ELF-1 (cell line): ENCODE measurements at regions not wholly inside any gene's neighbourhood (a gene's known extent, or its start where the extent isn't known, plus 50 kb on each side); places are given as distances from the start of the nearest gene placed in this dataset.

ENCODE experiments used
- DNase-seq: peaks from one replicate; pipeline ENCODE4 v3.0.0-alpha.2; 2016; ENCODE audit warnings: low read depth, low spot score

GRCh38 chr11:39810358-39810757 is 1649.1 kb downstream of the LRRC4C start:
- peak; percentile 41 for DNase-seq

GRCh38 chr11:39809833-39810232 is 1649.6 kb downstream of the LRRC4C start:
- no peak for DNase-seq

GRCh38 chr11:39807904-39808303 is 1651.5 kb downstream of the LRRC4C start:
- DNase-seq: no peak

GRCh38 chr11:39806652-39807051 is 1652.8 kb downstream of the LRRC4C start:
- DNase-seq: no peak

- DNase-seq: no peak
Observed at GRCh38 chr11:39804271-39804670, 1655.2 kb downstream of the LRRC4C start.

- DNase-seq: no peak
Observed at GRCh38 chr11:39786682-39787081, 1672.8 kb downstream of the LRRC4C start.

DNA sequence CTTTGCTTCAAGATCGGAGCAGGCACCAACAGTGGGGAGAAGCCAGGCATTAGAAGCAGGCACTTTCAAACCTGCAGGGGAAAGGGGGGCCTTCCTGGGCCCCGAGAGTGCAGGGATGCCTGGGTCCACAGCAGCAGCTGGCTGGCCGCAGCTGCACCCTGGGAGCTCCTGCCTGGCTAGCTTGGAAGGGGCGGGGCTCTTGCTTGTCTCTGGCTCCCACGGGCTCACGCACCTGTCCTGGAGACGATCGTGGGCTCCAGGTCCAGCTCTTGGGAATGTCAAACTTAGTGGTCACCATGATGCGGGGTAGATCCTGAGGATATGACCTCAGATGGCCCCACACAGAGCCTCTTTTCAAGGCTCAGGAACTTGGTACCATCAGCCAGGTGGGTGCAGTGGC is 1673.2 kb downstream of the LRRC4C start:
- DNase-seq: no peak

- DNase-seq: no peak
Observed at GRCh38 chr11:39784873-39785272, 1674.6 kb downstream of the LRRC4C start.

DNA sequence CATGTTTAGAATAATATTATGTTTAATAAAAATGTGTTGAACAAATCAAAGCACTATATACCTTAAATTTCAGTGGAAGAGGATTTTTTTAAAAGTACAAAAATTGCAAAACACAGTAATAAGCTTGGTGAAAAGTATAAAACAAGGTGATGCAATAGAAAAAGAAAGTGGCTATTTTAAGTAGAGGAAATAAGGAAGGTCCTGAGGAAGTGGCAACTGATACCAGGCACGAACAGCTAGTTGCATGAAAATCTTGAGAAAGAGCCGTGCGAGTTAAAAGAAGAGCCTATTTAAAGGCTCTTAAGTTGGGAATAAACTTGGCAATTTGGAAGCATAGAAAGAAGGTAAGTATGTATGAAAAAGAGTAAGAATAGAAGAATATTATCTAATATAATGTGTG is 1679.3 kb downstream of the LRRC4C start:
- no peak for DNase-seq

DNA sequence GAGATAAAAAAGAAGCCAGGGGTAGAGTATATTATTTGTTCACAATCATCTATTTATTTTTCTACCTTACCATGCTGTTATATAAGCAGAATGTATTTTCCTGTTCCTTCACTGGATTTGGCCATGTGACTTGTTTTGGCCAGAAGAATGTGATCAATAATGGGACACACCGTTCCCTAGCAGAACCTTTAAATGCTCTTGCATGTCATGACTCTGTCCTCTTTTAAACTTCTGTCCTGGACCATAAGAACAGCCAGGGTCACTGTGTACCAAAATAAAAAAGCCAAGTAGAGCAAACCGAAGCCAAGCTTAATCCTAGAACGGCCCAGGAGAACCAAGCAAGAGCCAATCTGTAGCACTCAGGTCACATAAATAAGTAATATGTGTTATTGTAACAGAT is 1682.4 kb downstream of the LRRC4C start:
- DNase-seq: no peak

DNA sequence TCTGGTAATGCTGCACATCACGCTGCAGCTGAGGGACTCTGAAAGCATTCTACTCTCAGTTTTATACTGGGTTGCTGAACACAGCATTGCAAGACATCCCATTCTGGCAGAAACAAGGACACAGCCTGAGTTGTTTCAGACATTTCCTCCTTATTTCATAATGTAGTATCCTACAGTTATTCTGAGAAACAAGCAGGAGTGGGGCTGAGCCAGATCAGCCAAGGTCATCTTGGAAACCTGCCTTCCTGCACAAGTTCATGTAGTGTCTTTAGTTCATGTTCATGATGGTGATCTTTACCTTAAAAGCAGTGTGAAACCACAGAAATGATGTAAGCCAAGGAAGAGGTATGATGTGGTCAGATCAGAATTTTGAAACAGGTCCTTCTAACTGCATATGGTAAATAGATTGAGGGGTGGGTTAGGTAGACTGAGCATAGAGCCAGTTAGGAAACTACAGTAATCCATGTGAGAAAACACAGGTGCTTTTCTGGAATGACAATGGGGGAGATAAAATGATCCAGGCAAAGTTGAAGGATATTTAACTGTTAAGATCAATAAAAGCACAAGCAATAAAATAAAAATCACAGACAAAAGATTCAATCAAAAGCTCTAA is 1686.8 kb downstream of the LRRC4C start:
- no peak for DNase-seq

DNA sequence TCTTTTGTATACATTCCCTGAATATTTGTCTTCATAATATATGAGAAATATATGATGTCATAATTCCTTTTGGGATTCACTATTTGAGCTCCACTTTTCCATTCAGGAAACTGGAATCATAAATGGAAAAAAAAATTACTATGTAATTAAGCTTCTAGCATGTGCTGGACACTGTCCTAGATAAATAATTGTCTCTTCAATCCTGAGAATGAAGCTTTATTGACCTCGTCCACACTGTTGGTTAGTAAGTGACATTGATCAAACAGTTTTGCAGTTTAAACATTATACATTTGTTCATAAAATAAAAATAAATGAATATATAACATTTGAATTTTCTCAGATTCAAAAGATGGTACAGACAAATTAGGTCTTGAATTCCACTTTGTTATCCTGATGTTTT is 1691.2 kb downstream of the LRRC4C start:
- DNase-seq: no peak

DNA sequence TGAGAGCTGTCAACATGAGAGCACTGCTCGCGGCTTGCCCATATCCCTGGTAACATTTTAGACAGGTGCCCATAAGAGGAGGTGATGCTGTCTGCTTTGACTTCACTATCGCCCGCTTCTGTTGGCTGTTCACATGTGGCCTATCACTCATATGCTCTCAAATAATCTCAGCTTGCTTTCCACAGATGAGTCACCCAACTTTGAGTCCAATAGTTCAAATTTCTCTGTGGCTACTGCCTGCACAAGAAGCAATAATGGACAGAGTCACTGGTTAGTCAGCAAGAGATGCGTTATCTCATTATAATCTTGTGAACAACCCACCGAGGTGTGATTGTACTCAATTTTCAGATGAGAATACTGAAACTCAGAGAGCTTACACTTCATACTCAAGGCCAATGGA is 1714.1 kb downstream of the LRRC4C start:
- no peak for DNase-seq

- DNase-seq: no peak
Observed at GRCh38 chr11:39741066-39741465, 1718.4 kb downstream of the LRRC4C start.

GRCh38 chr11:39736351-39736750 is 1723.1 kb downstream of the LRRC4C start:
- DNase-seq: peak; percentile 1

- DNase-seq: no peak
Observed at GRCh38 chr11:39732001-39732400, 1727.5 kb downstream of the LRRC4C start.

DNA sequence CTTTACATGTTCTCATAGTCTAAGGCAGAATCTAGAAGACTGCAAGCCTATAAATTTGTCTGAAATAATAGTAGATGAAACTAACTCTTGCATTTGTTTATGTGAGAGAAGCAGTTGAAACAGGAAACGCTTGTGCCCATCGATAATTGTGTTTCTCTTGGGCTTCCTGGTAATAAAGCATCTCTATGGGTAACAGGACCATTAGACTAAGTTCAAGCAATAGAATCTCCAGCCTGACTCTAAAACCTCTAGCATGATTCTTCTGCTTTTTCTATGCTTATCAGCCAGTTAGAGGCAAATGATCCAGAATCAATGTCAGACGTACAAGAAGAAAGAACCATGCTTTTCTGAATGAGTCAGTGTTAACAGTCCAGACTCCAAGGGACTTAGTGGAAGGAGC is 1734.4 kb downstream of the LRRC4C start:
- no peak for DNase-seq

- no peak for DNase-seq
Observed at GRCh38 chr11:39724404-39724803, 1735.0 kb downstream of the LRRC4C start.

DNA sequence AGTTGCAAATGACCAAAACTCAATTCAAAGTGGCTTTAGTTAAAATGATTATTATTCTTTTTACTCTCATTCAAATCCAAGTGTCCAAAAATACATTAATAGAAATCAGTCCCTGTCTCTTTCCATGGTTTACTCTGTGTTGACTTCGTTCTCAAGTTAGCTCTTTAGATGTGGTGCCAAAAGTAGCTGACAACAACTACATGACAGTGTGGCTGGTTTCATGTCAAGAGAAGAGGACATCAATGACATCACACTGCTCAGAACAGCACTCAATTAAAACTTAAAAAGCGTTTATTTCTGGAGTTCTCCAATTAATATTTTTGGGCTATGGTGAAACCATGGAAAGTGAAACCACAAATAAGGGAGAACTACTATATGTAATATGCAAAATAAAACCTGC is 1746.9 kb downstream of the LRRC4C start:
- DNase-seq: no peak

DNA sequence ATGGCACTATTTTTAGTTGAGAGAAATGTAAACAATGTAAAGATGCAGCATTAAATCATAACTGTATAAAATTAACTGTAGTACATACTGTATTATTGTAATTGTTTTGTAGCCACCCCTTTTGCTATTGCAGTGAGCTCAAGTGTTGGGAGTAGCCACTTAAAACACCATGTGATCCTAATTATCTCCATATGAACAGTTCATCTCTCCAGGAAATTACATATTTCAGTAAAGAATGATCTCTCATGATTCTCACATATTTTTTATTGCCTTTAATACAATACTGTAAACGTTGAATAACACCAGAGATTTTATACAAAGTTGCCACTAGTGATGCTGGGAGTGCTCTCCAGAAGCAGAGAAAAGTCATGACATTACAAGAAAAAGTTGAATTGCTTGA is 1768.6 kb downstream of the LRRC4C start:
- no peak for DNase-seq

DNA sequence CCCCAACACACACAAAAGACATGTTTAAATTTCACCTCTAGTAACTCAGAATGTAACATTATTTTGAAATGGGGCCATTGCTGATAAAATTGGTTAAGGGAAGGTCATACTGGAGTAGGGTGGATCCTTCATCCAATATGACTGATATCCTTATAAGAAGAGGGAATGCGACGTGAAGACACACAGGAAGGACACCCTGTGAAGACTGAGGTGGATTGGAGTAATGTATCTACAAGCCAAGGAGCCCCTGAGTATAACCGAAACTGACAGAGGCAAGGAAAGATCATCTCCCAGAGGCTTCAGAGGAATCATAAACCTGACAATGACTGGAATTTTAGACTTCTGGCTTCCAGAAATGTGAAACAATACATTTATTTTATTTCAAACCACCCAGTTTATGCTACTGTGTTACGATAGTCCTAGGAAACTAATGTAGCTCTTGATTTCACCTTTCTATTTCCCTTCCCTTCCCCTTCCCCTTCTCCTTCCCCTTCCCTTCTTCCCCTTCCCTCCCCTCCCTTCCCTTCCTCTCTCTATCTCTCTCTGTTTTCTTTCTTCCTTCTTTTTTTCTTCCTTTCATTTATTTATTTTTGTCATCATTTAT is 1775.4 kb downstream of the LRRC4C start:
- no peak for DNase-seq

DNA sequence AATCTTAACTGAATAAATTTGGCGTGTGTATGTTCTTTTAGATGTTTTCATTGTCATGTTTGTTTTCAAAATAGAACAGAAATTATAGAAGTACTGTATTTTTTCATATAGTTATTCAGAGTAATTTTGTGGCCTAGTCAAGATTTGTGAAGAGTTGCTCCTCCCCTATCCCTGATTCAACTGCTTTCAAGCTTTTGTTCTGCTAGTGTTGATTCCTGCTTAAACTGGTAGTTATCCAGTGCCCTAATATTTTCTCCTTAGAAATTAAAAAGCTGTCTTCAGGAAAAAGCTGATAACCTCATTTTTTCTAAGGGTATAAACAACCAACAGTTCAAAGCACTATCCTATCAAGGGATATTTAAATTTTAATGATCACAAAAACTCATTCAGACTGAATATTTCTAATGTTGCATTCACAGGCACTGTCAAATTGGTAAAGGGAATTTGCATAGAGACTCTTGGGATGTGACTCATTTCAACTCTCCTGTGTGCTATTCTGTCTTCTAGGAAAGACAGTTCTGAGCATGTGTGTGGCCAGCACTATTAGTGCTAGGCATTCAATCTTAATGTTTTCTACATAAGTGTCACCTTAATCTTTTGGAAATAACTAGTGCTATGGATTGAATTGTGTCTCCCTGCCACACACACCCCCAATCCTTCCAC is 1776.0 kb downstream of the LRRC4C start:
- DNase-seq: no peak

DNA sequence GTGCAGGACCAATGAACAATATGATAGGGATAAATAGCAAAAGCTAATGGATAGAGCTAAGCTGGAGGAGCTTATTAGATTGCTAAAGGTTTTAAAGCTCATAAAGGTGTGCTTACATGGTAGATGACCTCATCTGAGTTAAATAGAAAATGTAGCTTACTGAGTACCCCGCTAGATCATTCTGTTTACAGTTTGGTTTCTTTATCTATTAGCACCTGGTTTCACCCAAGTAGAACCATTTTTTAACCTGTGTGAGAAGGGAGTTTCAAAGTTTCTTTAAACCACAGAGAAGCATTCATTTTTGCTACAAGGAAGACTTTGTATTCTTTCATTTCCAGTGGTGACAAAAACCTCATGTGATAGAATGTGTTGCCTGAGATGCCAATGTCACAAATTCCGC is 1778.0 kb downstream of the LRRC4C start:
- no peak for DNase-seq
